ENCODE measurements at regions not wholly inside any gene's neighbourhood (a gene's known extent, or its start where the extent isn't known, plus 50 kb on each side); places are given as distances from the start of the nearest gene placed in this dataset.

GRCh38 chrX:38856670-38857265, 55.5 kb downstream of the MID1IP1 start:
- DNase-seq (ENCODE audit: extremely low read depth in 1 of 11, low read depth in 9 of 11, low spot score in 4 of 11): no peak

- no peak for DNase-seq (ENCODE audit: extremely low read depth in 1 of 11, low read depth in 9 of 11, low spot score in 4 of 11)
Measured at GRCh38 chrX:38857736-38858523, 56.7 kb downstream of the MID1IP1 start.

GRCh38 chrX:38859602-38860001, 58.3 kb downstream of the MID1IP1 start:
- DNase-seq (ENCODE audit: extremely low read depth in 1 of 11, low read depth in 9 of 11, low spot score in 4 of 11): no peak

GRCh38 chrX:38860106-38861013, 59.1 kb downstream of the MID1IP1 start:
- no peak for DNase-seq (ENCODE audit: extremely low read depth in 1 of 11, low read depth in 9 of 11, low spot score in 4 of 11)

- no peak for DNase-seq (ENCODE audit: extremely low read depth in 1 of 11, low read depth in 9 of 11, low spot score in 4 of 11)
Measured at GRCh38 chrX:38861489-38861888, 60.2 kb downstream of the MID1IP1 start.

GRCh38 chrX:38862100-38862499, 60.8 kb downstream of the MID1IP1 start:
- DNase-seq (ENCODE audit: extremely low read depth in 1 of 11, low read depth in 9 of 11, low spot score in 4 of 11): no peak

- no peak for DNase-seq (ENCODE audit: extremely low read depth in 1 of 11, low read depth in 9 of 11, low spot score in 4 of 11)
Measured at GRCh38 chrX:38864165-38864564, 62.9 kb downstream of the MID1IP1 start.

- DNase-seq (ENCODE audit: extremely low read depth in 1 of 11, low read depth in 9 of 11, low spot score in 4 of 11): no peak
Measured at GRCh38 chrX:38868321-38868720, 67.1 kb downstream of the MID1IP1 start.

- DNase-seq (ENCODE audit: extremely low read depth in 1 of 11, low read depth in 9 of 11, low spot score in 4 of 11): no peak
Measured at GRCh38 chrX:38868941-38869401, 67.7 kb downstream of the MID1IP1 start.

- DNase-seq (ENCODE audit: extremely low read depth in 1 of 11, low read depth in 9 of 11, low spot score in 4 of 11): no peak
Measured at GRCh38 chrX:38870361-38870895, 69.2 kb downstream of the MID1IP1 start.

- no peak for DNase-seq (ENCODE audit: extremely low read depth in 1 of 11, low read depth in 9 of 11, low spot score in 4 of 11)
Measured at GRCh38 chrX:38871129-38872029, 70.1 kb downstream of the MID1IP1 start.

GRCh38 chrX:38877366-38877765, 76.1 kb downstream of the MID1IP1 start:
- DNase-seq (ENCODE audit: extremely low read depth in 1 of 11, low read depth in 9 of 11, low spot score in 4 of 11): no peak

GRCh38 chrX:38878641-38879340, 77.5 kb downstream of the MID1IP1 start:
- DNase-seq (ENCODE audit: extremely low read depth in 1 of 11, low read depth in 9 of 11, low spot score in 4 of 11): no peak

GRCh38 chrX:38879631-38880220, 78.5 kb downstream of the MID1IP1 start:
- no peak for DNase-seq (ENCODE audit: extremely low read depth in 1 of 11, low read depth in 9 of 11, low spot score in 4 of 11)

- no peak for DNase-seq (ENCODE audit: extremely low read depth in 1 of 11, low read depth in 9 of 11, low spot score in 4 of 11)
Measured at GRCh38 chrX:38880296-38880854, 79.1 kb downstream of the MID1IP1 start.

- DNase-seq (ENCODE audit: extremely low read depth in 1 of 11, low read depth in 9 of 11, low spot score in 4 of 11): no peak
Measured at GRCh38 chrX:38881066-38881465, 79.8 kb downstream of the MID1IP1 start.

GRCh38 chrX:38881727-38882126, 80.5 kb downstream of the MID1IP1 start:
- DNase-seq (ENCODE audit: extremely low read depth in 1 of 11, low read depth in 9 of 11, low spot score in 4 of 11): no peak

All from renal cortex interstitium (tissue), 11 donors.